Endothelial cell (in vitro differentiated cells): ENCODE measurements at regions not wholly inside any gene's neighbourhood (a gene's known extent, or its start where the extent isn't known, plus 50 kb on each side); places are given as distances from the start of the nearest gene placed in this dataset.
"Not testable (repeated sequence)": the region's sequence is repeated elsewhere in the genome, so short reads cannot be mapped to it uniquely, and the experiment has no call there.

Experiments
- DNase-seq: peaks from one replicate; pipeline ENCODE4 v3.0.0; 2021; ENCODE audit warnings: low spot score
- H3K27ac Mint-ChIP-seq: one replicate; pipeline ENCODE4 v1.8.0; 2021; ENCODE audit warnings: mixed read lengths, inconsistent platforms; ENCODE audit not compliant: unreplicated experiment
- H3K27me3 Mint-ChIP-seq: one replicate; pipeline ENCODE4 v1.8.0; 2021; ENCODE audit warnings: mild to moderate bottlenecking, moderate library complexity, mixed read lengths, inconsistent platforms; ENCODE audit not compliant: unreplicated experiment
- H3K36me3 Mint-ChIP-seq: one replicate; pipeline ENCODE4 v1.8.0; 2021; ENCODE audit warnings: mild to moderate bottlenecking, low read depth, mixed read lengths, inconsistent platforms; ENCODE audit not compliant: unreplicated experiment
- H3K4me1 Mint-ChIP-seq: one replicate; pipeline ENCODE4 v1.8.0; 2021; ENCODE audit warnings: mild to moderate bottlenecking, mixed read lengths, inconsistent platforms; ENCODE audit not compliant: unreplicated experiment
- H3K4me3 Mint-ChIP-seq: one replicate; pipeline ENCODE4 v1.8.0; 2021; ENCODE audit warnings: mild to moderate bottlenecking, mixed read lengths, inconsistent platforms; ENCODE audit not compliant: unreplicated experiment
- H3K9me3 Mint-ChIP-seq: one replicate; pipeline ENCODE4 v1.8.0; 2021; ENCODE audit warnings: mixed read lengths, inconsistent platforms; ENCODE audit not compliant: unreplicated experiment
- CTCF ChIP-seq: fragments of 200-600 bp; sonication (generic); IDR thresholded peaks from one replicate; pipeline ENCODE4 v1.5.0; 2021; ENCODE audit warnings: antibody characterized with exemption; ENCODE audit not compliant: unreplicated experiment

- H3K9me3 Mint-ChIP-seq, result no peaks in the 10 kb centered on the region
- peaks cover 31% of the 10 kb centered on the region for H3K4me1 Mint-ChIP-seq
- no peaks in the 10 kb centered on the region for H3K27me3 Mint-ChIP-seq
- no peak for TF ChIP-seq CTCF
- H3K4me3 Mint-ChIP-seq, result no peak overlapping the region
- H3K27ac Mint-ChIP-seq, result no peak overlapping the region
- H3K36me3 Mint-ChIP-seq, result no peaks in the 10 kb centered on the region
- DNase-seq, result no peak
Observed at GRCh38 chr1:182210417-182210816, 148.9 kb upstream of the ZNF648 start.

- Mint-ChIP-seq H3K4me3 (no peak overlapping the region), H3K4me1 (peaks cover 25% of the 10 kb centered on the region), H3K27me3 (no peaks in the 10 kb centered on the region), H3K36me3 (no peaks in the 10 kb centered on the region), H3K27ac (no peak overlapping the region), H3K9me3 (no peaks in the 10 kb centered on the region)
- no peak for TF ChIP-seq CTCF
- DNase-seq, result no peak
Observed at GRCh38 chr1:182207300-182207699, 145.8 kb upstream of the ZNF648 start.

GRCh38 chr1:182206626-182207239 is 145.2 kb upstream of the ZNF648 start:
- no peak overlapping the region for H3K27ac Mint-ChIP-seq

GRCh38 chr1:182205351-182206022 is 144.0 kb upstream of the ZNF648 start:
- H3K36me3 Mint-ChIP-seq, result no peaks in the 10 kb centered on the region
- no peak overlapping the region for H3K4me3 Mint-ChIP-seq
- no peak overlapping the region for H3K27ac Mint-ChIP-seq
- peaks cover 25% of the 10 kb centered on the region for H3K4me1 Mint-ChIP-seq
- H3K27me3 Mint-ChIP-seq, result no peaks in the 10 kb centered on the region
- no peaks in the 10 kb centered on the region for H3K9me3 Mint-ChIP-seq
- no peak for TF ChIP-seq CTCF
- no peak for DNase-seq

More at GRCh38 chr1:182206626-182207239, 145.2 kb upstream of the ZNF648 start:
- H3K36me3 Mint-ChIP-seq, result no peaks in the 10 kb centered on the region
- DNase-seq, result no peak
- H3K4me3 Mint-ChIP-seq, result no peak overlapping the region
- peaks cover 25% of the 10 kb centered on the region for H3K4me1 Mint-ChIP-seq
- no peaks in the 10 kb centered on the region for H3K27me3 Mint-ChIP-seq
- no peak for TF ChIP-seq CTCF
- no peaks in the 10 kb centered on the region for H3K9me3 Mint-ChIP-seq

GRCh38 chr1:182203191-182203875 is 141.8 kb upstream of the ZNF648 start:
- peaks cover 20% of the 10 kb centered on the region for H3K4me1 Mint-ChIP-seq
- no peak overlapping the region for H3K4me3 Mint-ChIP-seq
- peaks cover under 1% of the 10 kb centered on the region for H3K27me3 Mint-ChIP-seq
- H3K27ac Mint-ChIP-seq, result no peak overlapping the region
- H3K36me3 Mint-ChIP-seq, result no peaks in the 10 kb centered on the region
- DNase-seq, result no peak
- no peaks in the 10 kb centered on the region for H3K9me3 Mint-ChIP-seq
- no peak for TF ChIP-seq CTCF

- H3K27me3 Mint-ChIP-seq, H3K27ac Mint-ChIP-seq, H3K9me3 Mint-ChIP-seq, H3K4me1 Mint-ChIP-seq, H3K4me3 Mint-ChIP-seq, H3K36me3 Mint-ChIP-seq, DNase-seq: not testable (repeated sequence)
Observed at GRCh38 chr1:182201490-182201889, 140.0 kb upstream of the ZNF648 start.
